IPS-15b (cell line): ENCODE measurements at regions not wholly inside any gene's neighbourhood (a gene's known extent, or its start where the extent isn't known, plus 50 kb on each side); places are given as distances from the start of the nearest gene placed in this dataset.

ENCODE experiments used
- H3K27me3 ChIP-seq: one replicate; pipeline ENCODE4 v1.6.1; 2013; ENCODE audit warnings: low read length; ENCODE audit not compliant: control insufficient read depth, insufficient read depth
- H3K36me3 ChIP-seq: one replicate; pipeline ENCODE4 v1.6.1; 2013; ENCODE audit warnings: low read length; ENCODE audit not compliant: control insufficient read depth, insufficient read depth
- H3K4me1 ChIP-seq: one replicate; pipeline ENCODE4 v1.6.1; 2013; ENCODE audit warnings: mild to moderate bottlenecking, low read length; ENCODE audit not compliant: control insufficient read depth, insufficient read depth
- H3K4me3 ChIP-seq: one replicate; pipeline ENCODE4 v1.5.1; 2013; ENCODE audit warnings: low read depth, low read length
- H3K9ac ChIP-seq: one replicate; pipeline ENCODE4 v1.6.1; 2013; ENCODE audit warnings: low read depth, mild to moderate bottlenecking, low read length
- H3K9me3 ChIP-seq: one replicate; pipeline ENCODE4 v1.6.1; 2013; ENCODE audit warnings: mild to moderate bottlenecking, low read length; ENCODE audit not compliant: control insufficient read depth, insufficient read depth

GRCh38 chr19:31911577-31911976 is 433.8 kb upstream of the ZNF507 start:
- H3K9me3 ChIP-seq: no peaks in the 10 kb centered on the region
- H3K27me3 ChIP-seq: no peaks in the 10 kb centered on the region
- no peaks in the 10 kb centered on the region for H3K4me1 ChIP-seq
- H3K4me3 ChIP-seq: no peak overlapping the region
- no peaks in the 10 kb centered on the region for H3K36me3 ChIP-seq
- H3K9ac ChIP-seq: no peak overlapping the region

GRCh38 chr19:31913103-31913661 is 432.2 kb upstream of the ZNF507 start:
- Histone ChIP-seq H3K4me1 (no peaks in the 10 kb centered on the region), H3K9me3 (no peaks in the 10 kb centered on the region), H3K27me3 (no peaks in the 10 kb centered on the region), H3K4me3 (no peak overlapping the region), H3K36me3 (no peaks in the 10 kb centered on the region), H3K9ac (no peak overlapping the region)

DNA sequence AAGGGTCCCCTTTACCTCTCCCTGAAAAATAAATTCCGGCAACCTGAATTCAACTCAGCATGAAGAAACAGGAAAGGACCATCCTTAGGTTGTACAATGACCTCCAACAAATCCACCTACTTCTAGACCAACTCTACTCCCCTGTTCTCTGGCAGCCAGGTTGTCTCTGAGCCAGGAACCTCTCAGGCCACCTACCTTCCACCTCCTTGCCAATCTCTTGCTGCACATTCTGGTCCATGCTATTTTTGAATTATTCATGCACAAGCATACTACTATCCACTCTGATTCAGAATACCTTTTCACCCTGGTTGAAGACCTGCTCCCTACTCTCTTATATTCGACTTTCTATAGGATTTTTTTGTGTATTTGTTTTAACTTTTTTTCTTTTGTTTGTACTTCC is 415.0 kb upstream of the ZNF507 start:
- H3K9me3 ChIP-seq: no peaks in the 10 kb centered on the region
- no peaks in the 10 kb centered on the region for H3K4me1 ChIP-seq
- H3K9ac ChIP-seq: no peak overlapping the region
- no peaks in the 10 kb centered on the region for H3K36me3 ChIP-seq
- no peaks in the 10 kb centered on the region for H3K27me3 ChIP-seq
- H3K4me3 ChIP-seq: no peak overlapping the region

DNA sequence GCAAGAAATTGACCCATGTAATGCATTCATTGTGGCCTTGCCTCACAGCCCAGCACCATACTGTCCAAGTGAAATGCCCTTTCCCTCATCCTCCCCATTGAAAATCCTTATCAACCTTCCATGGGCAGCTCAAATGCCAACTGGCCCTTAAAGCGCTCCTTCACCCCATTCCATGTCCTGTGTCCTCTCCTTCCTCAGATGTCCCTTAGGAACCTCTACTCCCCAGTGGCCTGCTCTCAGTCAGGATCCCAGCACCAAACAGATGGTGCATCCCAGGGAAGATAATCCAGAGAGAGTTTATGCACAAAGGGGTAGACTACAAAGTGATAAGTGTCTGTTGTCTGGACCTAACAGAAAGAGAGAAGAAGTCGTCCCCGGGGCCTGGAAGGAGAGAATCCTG is 407.4 kb upstream of the ZNF507 start:
- no peak overlapping the region for H3K4me3 ChIP-seq
- H3K27me3 ChIP-seq: no peaks in the 10 kb centered on the region
- H3K9ac ChIP-seq: no peak overlapping the region
- no peaks in the 10 kb centered on the region for H3K36me3 ChIP-seq
- H3K9me3 ChIP-seq: no peaks in the 10 kb centered on the region
- no peaks in the 10 kb centered on the region for H3K4me1 ChIP-seq

DNA sequence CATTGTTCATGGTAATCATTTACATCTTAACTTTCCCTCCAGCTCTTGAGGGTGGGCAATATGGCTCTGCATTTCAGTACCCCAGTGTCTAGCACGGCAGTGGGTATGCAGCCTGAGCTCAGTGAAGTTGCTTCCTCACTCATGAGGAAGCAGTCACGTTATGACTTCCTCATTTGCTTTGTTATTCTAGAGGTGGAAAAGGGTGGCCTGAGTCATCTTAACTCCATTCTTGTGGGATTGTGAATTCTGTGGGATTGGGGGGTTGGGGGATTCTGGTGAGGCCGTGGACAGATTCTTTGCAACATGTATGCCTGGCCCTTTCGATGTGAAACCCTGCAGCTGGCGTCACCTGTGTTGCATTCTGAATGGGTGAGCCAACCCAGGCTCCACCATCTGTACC is 406.7 kb upstream of the ZNF507 start:
- no peak overlapping the region for H3K9ac ChIP-seq
- H3K4me1 ChIP-seq: no peaks in the 10 kb centered on the region
- no peaks in the 10 kb centered on the region for H3K27me3 ChIP-seq
- H3K9me3 ChIP-seq: no peaks in the 10 kb centered on the region
- H3K36me3 ChIP-seq: no peaks in the 10 kb centered on the region
- H3K4me3 ChIP-seq: no peak overlapping the region

DNA sequence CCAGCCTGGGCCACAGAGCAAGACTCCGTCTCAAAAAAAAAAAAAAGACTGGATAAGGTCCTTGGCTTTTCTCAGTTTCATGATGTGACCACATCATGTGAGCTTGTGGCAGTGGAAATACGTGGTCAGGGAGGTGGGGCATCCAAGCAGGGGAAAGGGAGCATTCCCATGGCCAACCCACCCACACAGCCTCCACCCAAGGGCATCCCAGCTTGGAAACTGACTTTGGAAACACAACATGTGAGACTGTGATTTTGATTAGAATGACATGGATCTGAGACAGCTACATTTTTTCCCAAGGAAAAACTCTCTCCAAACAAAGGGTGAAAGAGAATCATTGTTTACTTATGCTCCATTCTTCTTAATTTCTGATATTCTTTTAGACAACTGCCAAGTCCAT is 405.0 kb upstream of the ZNF507 start:
- H3K4me3 ChIP-seq: no peak overlapping the region
- H3K9ac ChIP-seq: no peak overlapping the region
- H3K36me3 ChIP-seq: no peaks in the 10 kb centered on the region

GRCh38 chr19:31943191-31943661 is 402.2 kb upstream of the ZNF507 start:
- H3K27me3 ChIP-seq: no peaks in the 10 kb centered on the region
- H3K4me1 ChIP-seq: no peaks in the 10 kb centered on the region
- no peak overlapping the region for H3K4me3 ChIP-seq
- H3K36me3 ChIP-seq: no peaks in the 10 kb centered on the region
- no peaks in the 10 kb centered on the region for H3K9me3 ChIP-seq
- H3K9ac ChIP-seq: no peak overlapping the region

More for the DNA sequence above, 405.0 kb upstream of the ZNF507 start:
- H3K4me1 ChIP-seq: no peaks in the 10 kb centered on the region
- H3K27me3 ChIP-seq: no peaks in the 10 kb centered on the region
- no peaks in the 10 kb centered on the region for H3K9me3 ChIP-seq

DNA sequence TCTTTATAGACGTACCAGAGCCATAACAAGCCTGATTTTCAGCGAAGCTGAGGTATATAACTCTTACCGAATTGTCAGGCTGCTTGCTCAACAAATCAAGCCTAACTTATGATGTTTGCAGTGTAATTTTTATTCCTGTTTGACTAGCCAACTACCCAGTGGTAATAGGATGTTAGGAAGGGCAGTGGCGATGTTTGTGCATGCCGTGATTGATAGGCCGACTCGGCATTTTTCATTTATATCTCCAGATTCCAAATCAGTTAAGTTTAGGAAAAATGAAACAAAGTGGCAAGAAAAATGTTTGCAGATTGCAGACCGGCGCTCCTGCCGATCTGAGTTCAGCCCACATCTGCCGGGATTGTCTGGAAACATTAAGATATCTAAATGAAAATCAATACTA is 401.6 kb upstream of the ZNF507 start:
- H3K36me3 ChIP-seq: no peaks in the 10 kb centered on the region
- no peaks in the 10 kb centered on the region for H3K9me3 ChIP-seq
- no peak overlapping the region for H3K9ac ChIP-seq
- H3K27me3 ChIP-seq: no peaks in the 10 kb centered on the region
- H3K4me3 ChIP-seq: no peak overlapping the region
- H3K4me1 ChIP-seq: no peaks in the 10 kb centered on the region

GRCh38 chr19:31944326-31944725 is 401.1 kb upstream of the ZNF507 start:
- Histone ChIP-seq H3K36me3 (no peaks in the 10 kb centered on the region), H3K9me3 (no peaks in the 10 kb centered on the region), H3K4me3 (no peak overlapping the region), H3K9ac (no peak overlapping the region), H3K27me3 (no peaks in the 10 kb centered on the region), H3K4me1 (no peaks in the 10 kb centered on the region)

DNA sequence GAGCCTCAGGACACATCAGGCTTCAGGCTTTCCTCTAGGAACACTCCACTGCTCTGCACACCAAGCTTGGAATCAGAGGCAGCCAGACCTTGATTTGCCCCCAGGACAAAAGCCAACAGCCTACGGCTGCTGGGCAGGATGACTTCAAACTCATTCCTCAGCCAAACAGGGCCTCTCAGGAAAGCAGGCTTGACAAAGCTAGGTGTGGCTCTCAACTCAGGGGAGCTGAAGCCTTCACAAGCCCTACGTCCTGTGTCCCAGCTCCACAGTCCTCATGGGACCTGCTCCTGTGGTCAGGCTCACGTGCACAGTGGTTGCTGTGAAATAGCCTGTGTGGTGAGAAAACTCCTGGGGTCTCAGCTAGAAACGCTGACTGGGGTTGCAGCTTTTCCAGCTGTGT is 398.9 kb upstream of the ZNF507 start:
- Histone ChIP-seq H3K36me3 (no peaks in the 10 kb centered on the region), H3K9me3 (no peaks in the 10 kb centered on the region), H3K27me3 (no peaks in the 10 kb centered on the region), H3K4me1 (no peaks in the 10 kb centered on the region), H3K4me3 (no peak overlapping the region), H3K9ac (no peak overlapping the region)

DNA sequence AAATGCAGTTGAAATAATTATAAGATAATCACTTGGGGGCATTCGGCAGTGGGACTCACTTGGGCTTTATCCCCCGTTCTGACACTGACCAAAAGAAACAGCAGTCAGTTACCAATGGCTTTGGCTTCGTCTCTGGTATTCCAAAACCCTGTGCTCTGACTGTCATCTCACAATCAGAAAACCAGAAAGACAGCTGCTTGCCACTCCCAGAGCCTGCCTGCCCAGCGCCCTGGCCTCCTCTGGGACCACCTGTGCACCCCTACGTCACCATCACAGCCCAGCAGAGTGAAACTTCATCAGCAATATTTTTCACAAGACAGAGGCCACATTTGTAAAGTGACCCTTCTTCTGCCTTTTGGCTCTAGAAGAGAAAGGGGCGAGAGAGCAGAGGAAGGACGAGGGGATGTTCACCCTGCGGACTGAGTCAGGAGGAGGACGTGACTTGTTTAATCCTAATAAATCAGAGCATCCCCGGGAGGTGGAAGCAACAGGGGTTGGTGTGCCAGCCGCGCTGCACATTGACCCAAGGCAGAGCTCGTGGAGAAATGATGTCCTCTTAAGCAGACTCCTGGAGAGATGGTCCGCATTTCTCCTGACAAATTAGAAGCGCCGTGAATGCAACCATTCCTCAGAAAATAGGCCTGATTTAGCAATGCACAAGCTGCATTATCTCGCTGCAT is 397.8 kb upstream of the ZNF507 start:
- no peaks in the 10 kb centered on the region for H3K4me1 ChIP-seq
- H3K27me3 ChIP-seq: no peaks in the 10 kb centered on the region
- H3K9me3 ChIP-seq: no peaks in the 10 kb centered on the region
- H3K9ac ChIP-seq: no peak overlapping the region
- no peak overlapping the region for H3K4me3 ChIP-seq
- H3K36me3 ChIP-seq: no peaks in the 10 kb centered on the region

GRCh38 chr19:31952693-31953092 is 392.7 kb upstream of the ZNF507 start:
- Histone ChIP-seq H3K4me1 (no peaks in the 10 kb centered on the region), H3K9me3 (no peaks in the 10 kb centered on the region), H3K27me3 (no peaks in the 10 kb centered on the region), H3K4me3 (no peak overlapping the region), H3K9ac (no peak overlapping the region), H3K36me3 (no peaks in the 10 kb centered on the region)
